Transverse colon (tissue), 4 donors: ENCODE measurements at regions not wholly inside any gene's neighbourhood (a gene's known extent, or its start where the extent isn't known, plus 50 kb on each side); places are given as distances from the start of the nearest gene placed in this dataset.
"Not testable (repeated sequence)": the region's sequence is repeated elsewhere in the genome, so short reads cannot be mapped to it uniquely, and the experiment has no call there.

ENCODE experiments used
- DNase-seq: peaks from one replicate; pipeline ENCODE4 v3.0.0-alpha.2; 2019
- H3K27ac ChIP-seq, 4 donors: fragments of 200-600 bp; sonication (generic); 2 replicates each; pipeline ENCODE4 v1.5.1; 2016 to 2018; ENCODE audit warnings: inconsistent platforms in 4 of 4
- H3K27me3 ChIP-seq: fragments of 200-600 bp; sonication (generic); 2 replicates; pipeline ENCODE4 v1.5.1; 2017; ENCODE audit warnings: inconsistent platforms
- H3K36me3 ChIP-seq, 4 donors: fragments of 200-600 bp; sonication (generic); 2 replicates each; pipeline ENCODE4 v1.5.1; 2017 to 2019; ENCODE audit warnings: inconsistent platforms in 4 of 4
- H3K4me1 ChIP-seq, 4 donors: fragments of 200-600 bp; sonication (generic); 2 replicates each; pipeline ENCODE4 v1.5.1; 2017 to 2020; ENCODE audit warnings: inconsistent platforms in 4 of 4
- H3K4me3 ChIP-seq, 4 donors: fragments of 200-600 bp; sonication (generic); 1 replicate in 1 of 4; 2 replicates in 3 of 4; pipeline versions ENCODE4 v1.5.1 to v1.6.1; 2017 to 2019; ENCODE audit warnings: inconsistent platforms in 4 of 4
- H3K9me3 ChIP-seq, 2 donors: fragments of 200-600 bp; sonication (generic); 2 replicates each; pipeline ENCODE4 v1.5.1; 2017 to 2019; ENCODE audit warnings: inconsistent platforms in 2 of 2
- CTCF ChIP-seq, 5 experiments: fragments of 200-600 bp in 3 of 5; fragments of 450-650 bp in 2 of 5; sonication (generic) in 3 of 5; IDR thresholded peaks; 1 replicate in 2 of 5; 2 replicates in 3 of 5; pipeline ENCODE4 v1.5.1; 2016 to 2017; ENCODE audit warnings: antibody characterized with exemption in 5 of 5, inconsistent platforms in 3 of 5, mild to moderate bottlenecking in 2 of 5, moderate library complexity in 1 of 5
- EP300 ChIP-seq: sonication (generic); formaldehyde crosslinking; IDR thresholded peaks from one replicate; pipeline ENCODE4 v1.6.1; 2017; ENCODE audit warnings: antibody characterized with exemption, low read depth
- POLR2A ChIP-seq: fragments of 450-650 bp; IDR thresholded peaks from one replicate; pipeline ENCODE4 v1.6.1; 2016; ENCODE audit warnings: antibody characterized with exemption, mild to moderate bottlenecking, moderate library complexity
- POLR2AphosphoS5 ChIP-seq, 3 donors: sonication (generic); formaldehyde crosslinking; IDR thresholded peaks; one replicate each; pipeline ENCODE4 v1.6.1; 2016; ENCODE audit warnings: antibody characterized with exemption in 3 of 3
- WGBS, 2 donors: methylation state at CpG; one replicate each; pipeline ENCODE4 v1.1.5; 2018; ENCODE audit warnings: low coverage in 1 of 2; 5-methylcytosine and 5-hydroxymethylcytosine counted together
- in situ Hi-C, 4 donors: fragments of 200-750 bp; cut with MboI; loops; one replicate each; pipeline versions ENCODE4 v1.15.0 to v1.15.1; 2017; ENCODE audit warnings: low sequenced_read_pairs in 3 of 4, low pct_ligation_motif_present in 1 of 4, low pct_unique_long_range_greater_than_20kb in 1 of 4
- intact Hi-C: fragments of 100-400 bp; cut with DNase I; formaldehyde crosslinking; loops from one replicate; pipeline ENCODE4 v1.15.1; 2023; ENCODE audit warnings: low total_unique reads

- H3K4me1 ChIP-seq: no peaks in the 10 kb centered on the region
- 74% methylated on average over 2 of the region's 2 CpGs; no CpG with 5 or more reads in 1 of the 2 donors for WGBS, 2 donors
- H3K27ac ChIP-seq: no peak overlapping the region
- no peaks in the 10 kb centered on the region for H3K36me3 ChIP-seq
- TF ChIP-seq EP300 (no peak), CTCF (IDR thresholded peaks at IDR 0.05) (no peak), POLR2AphosphoS5 (IDR thresholded peaks at IDR 0.05) (no peak), POLR2A (no peak)
- in situ Hi-C loops (no loop called here), intact Hi-C loops (no loop called here)
- DNase-seq: no peak
- no peak overlapping the region for H3K4me3 ChIP-seq
- H3K27me3 ChIP-seq: no peaks in the 10 kb centered on the region
- H3K9me3 ChIP-seq: no peaks in the 10 kb centered on the region
Measured at GRCh38 chr11:21794306-21794705, 398.6 kb upstream of the ANO5 start.

- Histone ChIP-seq H3K4me3 (no peak overlapping the region), H3K27me3 (no peaks in the 10 kb centered on the region), H3K27ac (no peak overlapping the region), H3K9me3 (no peaks in the 10 kb centered on the region), H3K36me3 (no peaks in the 10 kb centered on the region), H3K4me1 (no peaks in the 10 kb centered on the region)
- TF ChIP-seq POLR2A (no peak), EP300 (no peak), CTCF (IDR thresholded peaks at IDR 0.05) (no peak), POLR2AphosphoS5 (IDR thresholded peaks at IDR 0.05) (no peak)
- in situ Hi-C loops: no loop called here
- 44 to 53% methylated on average over 2 of the region's 2 CpGs for WGBS, 2 donors
- no peak for DNase-seq
- intact Hi-C loops: no loop called here
Measured at GRCh38 chr11:21798216-21798615, 394.7 kb upstream of the ANO5 start.

GRCh38 chr11:21804523-21804922, 388.4 kb upstream of the ANO5 start:
- H3K27me3 ChIP-seq, in situ Hi-C loops, H3K4me3 ChIP-seq, H3K9me3 ChIP-seq, H3K36me3 ChIP-seq, H3K27ac ChIP-seq, intact Hi-C loops, DNase-seq, H3K4me1 ChIP-seq: not testable (repeated sequence)
- 50 to 60% methylated on average over 1 of the region's 1 CpG for WGBS, 2 donors

GRCh38 chr11:21806508-21806907, 386.4 kb upstream of the ANO5 start:
- TF ChIP-seq EP300 (no peak), CTCF (IDR thresholded peaks at IDR 0.05) (no peak), POLR2AphosphoS5 (IDR thresholded peaks at IDR 0.05) (no peak), POLR2A (no peak)
- DNase-seq: no peak
- 49 to 67% methylated on average over 1 of the region's 1 CpG for WGBS, 2 donors
- no peaks in the 10 kb centered on the region for H3K27me3 ChIP-seq
- intact Hi-C loops: no loop called here
- H3K27ac ChIP-seq: no peak overlapping the region
- H3K9me3 ChIP-seq: peaks cover 4 to 9% of the 10 kb centered on the region in 2 donors
- H3K36me3 ChIP-seq: no peaks in the 10 kb centered on the region
- H3K4me1 ChIP-seq: no peaks in the 10 kb centered on the region
- in situ Hi-C loops: no loop called here
- H3K4me3 ChIP-seq: no peak overlapping the region

GRCh38 chr11:21806947-21807346, 385.9 kb upstream of the ANO5 start:
- no peaks in the 10 kb centered on the region for H3K27me3 ChIP-seq
- H3K27ac ChIP-seq: no peak overlapping the region
- peaks cover 4 to 9% of the 10 kb centered on the region in 2 donors for H3K9me3 ChIP-seq
- TF ChIP-seq POLR2AphosphoS5 (IDR thresholded peaks at IDR 0.05) (no peak), EP300 (no peak), POLR2A (no peak), CTCF (IDR thresholded peaks at IDR 0.05) (no peak)
- no peak for DNase-seq
- no peaks in the 10 kb centered on the region for H3K4me1 ChIP-seq
- in situ Hi-C loops: no loop called here
- intact Hi-C loops: no loop called here
- WGBS, 2 donors: 38 to 65% methylated on average over 1 of the region's 1 CpG
- H3K4me3 ChIP-seq: no peak overlapping the region
- no peaks in the 10 kb centered on the region for H3K36me3 ChIP-seq
